Spinal cord (tissue), 9 donors: ENCODE measurements at regions not wholly inside any gene's neighbourhood (a gene's known extent, or its start where the extent isn't known, plus 50 kb on each side); places are given as distances from the start of the nearest gene placed in this dataset.
"Not testable (repeated sequence)": the region's sequence is repeated elsewhere in the genome, so short reads cannot be mapped to it uniquely, and the experiment has no call there.

Experiments
- DNase-seq, 6 donors: peaks; one replicate each; pipeline versions ENCODE4 v3.0.0 to v3.0.0-alpha.2; 2013 to 2015; ENCODE audit warnings: low spot score in 6 of 6, low read depth in 4 of 6
- H3K27ac ChIP-seq: one replicate; pipeline ENCODE4 v1.5.1; 2013; ENCODE audit warnings: low read depth, low read length, control low read depth
- H3K27me3 ChIP-seq: one replicate; pipeline ENCODE4 v1.6.1; 2013; ENCODE audit warnings: low read length; ENCODE audit not compliant: control insufficient read depth, insufficient read depth
- H3K36me3 ChIP-seq: one replicate; pipeline ENCODE4 v1.6.1; 2013; ENCODE audit warnings: low read length; ENCODE audit not compliant: control insufficient read depth, insufficient read depth
- H3K4me1 ChIP-seq: one replicate; pipeline ENCODE4 v1.6.1; 2013; ENCODE audit warnings: low read length; ENCODE audit not compliant: control insufficient read depth, insufficient read depth
- H3K4me3 ChIP-seq: one replicate; pipeline ENCODE4 v1.5.1; 2013; ENCODE audit warnings: low read depth, low read length, control low read depth
- H3K9me3 ChIP-seq: one replicate; pipeline ENCODE4 v1.6.1; 2013; ENCODE audit warnings: low read length; ENCODE audit not compliant: control insufficient read depth, insufficient read depth
- WGBS: methylation state at CpG from one replicate; pipeline ENCODE4 v1.1.5; 2013; ENCODE audit warnings: missing lambda C conversion rate; ENCODE audit not compliant: insufficient coverage; 5-methylcytosine and 5-hydroxymethylcytosine counted together
- donor health status: healthy.

DNA sequence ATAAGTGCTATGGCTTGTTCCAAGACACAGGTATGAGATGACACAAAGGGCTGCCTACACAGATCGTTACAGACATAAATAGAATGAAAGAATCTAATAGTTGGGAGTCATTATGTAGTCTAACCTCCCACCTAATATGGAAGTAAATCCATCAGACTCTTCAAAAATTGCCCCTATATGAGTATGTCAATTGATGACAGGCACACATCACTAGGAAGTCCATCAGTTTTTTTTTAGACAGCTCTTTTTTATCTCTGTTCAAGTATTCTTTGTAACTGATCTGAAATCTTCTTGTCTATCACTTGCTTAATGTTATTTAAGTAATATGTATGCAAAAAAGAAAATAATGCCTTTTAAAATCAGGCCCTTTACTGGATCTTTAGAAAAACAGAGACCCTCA is 191.6 kb downstream of the UBE2NL start:
- no peaks in the 10 kb centered on the region for H3K9me3 ChIP-seq
- H3K27ac ChIP-seq = no peak overlapping the region
- H3K27me3 ChIP-seq = no peaks in the 10 kb centered on the region
- no peaks in the 10 kb centered on the region for H3K36me3 ChIP-seq
- no CpG with 5 or more reads among the region's 1 CpG for WGBS
- H3K4me3 ChIP-seq = no peak overlapping the region
- DNase-seq = no peak
- no peaks in the 10 kb centered on the region for H3K4me1 ChIP-seq

DNA sequence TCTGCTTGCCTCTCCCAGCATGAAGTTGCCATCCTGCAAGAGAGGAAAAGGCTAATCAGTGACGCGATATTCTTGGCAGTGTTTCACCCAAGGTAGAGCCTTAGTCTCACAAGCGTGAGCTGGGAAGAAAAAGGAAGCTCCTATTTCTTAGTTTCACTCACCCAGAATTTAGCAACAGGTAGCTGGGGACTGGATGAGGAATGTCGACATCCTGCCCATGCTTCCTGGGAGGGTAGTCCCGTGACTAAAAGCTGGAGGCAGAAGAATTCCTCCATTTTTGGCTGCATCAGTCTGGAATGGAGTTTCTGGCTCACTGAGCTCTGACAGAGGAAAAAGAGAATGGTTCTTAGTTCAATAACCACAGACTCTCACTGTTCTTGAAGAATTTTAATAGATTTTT is 198.4 kb downstream of the UBE2NL start:
- not testable (repeated sequence) for H3K4me3 ChIP-seq, H3K9me3 ChIP-seq, H3K36me3 ChIP-seq, H3K27ac ChIP-seq, H3K4me1 ChIP-seq, H3K27me3 ChIP-seq, DNase-seq
- WGBS = 40% methylated on average over 1 of the region's 5 CpGs

DNA sequence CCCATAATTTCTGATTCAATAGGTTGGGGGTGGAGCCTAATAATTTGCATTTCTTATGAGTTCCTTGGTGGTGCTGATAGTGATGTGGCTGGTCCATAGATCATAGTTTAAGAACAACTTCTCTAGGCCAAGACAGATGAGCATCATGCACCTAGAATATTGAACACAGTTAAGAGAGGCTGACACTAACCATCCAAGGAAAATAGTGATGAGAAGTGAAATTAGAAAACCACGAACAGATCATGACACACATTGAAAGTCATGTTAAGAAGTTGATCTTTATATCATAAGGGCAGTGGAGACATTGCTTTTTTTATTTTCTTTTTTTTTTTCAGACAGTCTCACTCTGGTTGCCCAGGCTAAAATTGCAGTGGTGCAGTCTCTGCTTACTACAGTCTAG is 205.8 kb downstream of the UBE2NL start:
- not testable (repeated sequence) for H3K9me3 ChIP-seq, H3K4me1 ChIP-seq, H3K36me3 ChIP-seq, H3K4me3 ChIP-seq, DNase-seq, H3K27ac ChIP-seq, H3K27me3 ChIP-seq
- no CpG with 5 or more reads among the region's 1 CpG for WGBS

DNA sequence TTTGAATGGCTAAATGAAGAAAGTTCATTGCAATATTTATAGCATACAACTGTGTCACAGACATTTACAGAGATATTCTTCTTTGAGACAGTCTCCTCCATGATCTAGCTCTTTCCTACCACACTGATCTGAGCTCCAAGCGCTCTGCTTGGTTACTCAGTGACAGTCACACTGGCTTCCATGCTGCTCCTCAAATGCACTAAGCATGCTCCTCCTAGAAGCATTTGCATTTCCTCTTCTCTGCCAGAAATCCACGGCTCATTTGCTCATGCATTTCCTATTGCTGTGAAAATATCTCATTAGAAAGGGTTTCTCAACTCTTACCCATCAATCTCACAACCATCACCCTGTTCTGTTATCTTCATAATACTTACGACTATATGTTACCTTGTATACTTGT is 208.2 kb downstream of the UBE2NL start:
- H3K36me3 ChIP-seq, H3K4me3 ChIP-seq, H3K9me3 ChIP-seq, DNase-seq, H3K4me1 ChIP-seq, H3K27me3 ChIP-seq, H3K27ac ChIP-seq: not testable (repeated sequence)
- WGBS = no CpG with 5 or more reads among the region's 3 CpGs

DNA sequence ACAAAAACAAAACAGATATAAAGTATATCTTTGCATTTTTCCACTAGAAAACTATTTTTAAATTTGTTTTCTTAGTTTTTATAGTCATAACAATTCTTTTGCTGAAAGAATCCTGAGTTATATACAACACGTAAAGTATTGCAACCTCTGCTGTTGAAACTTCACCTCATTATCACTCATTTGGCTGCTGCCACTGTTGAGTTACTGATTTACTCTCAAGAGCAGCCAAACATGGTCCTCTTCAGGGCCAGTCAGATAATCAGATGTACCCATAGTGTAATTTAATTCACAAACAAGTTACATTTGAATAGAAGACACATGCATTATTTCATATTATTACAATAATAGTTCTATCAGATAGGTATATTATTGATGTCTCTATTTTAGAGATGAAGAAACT is 235.6 kb downstream of the UBE2NL start:
- not testable (repeated sequence) for H3K27me3 ChIP-seq, H3K4me3 ChIP-seq, H3K4me1 ChIP-seq, H3K36me3 ChIP-seq, H3K27ac ChIP-seq, DNase-seq, H3K9me3 ChIP-seq
- WGBS = no CpG with 5 or more reads among the region's 1 CpG

DNA sequence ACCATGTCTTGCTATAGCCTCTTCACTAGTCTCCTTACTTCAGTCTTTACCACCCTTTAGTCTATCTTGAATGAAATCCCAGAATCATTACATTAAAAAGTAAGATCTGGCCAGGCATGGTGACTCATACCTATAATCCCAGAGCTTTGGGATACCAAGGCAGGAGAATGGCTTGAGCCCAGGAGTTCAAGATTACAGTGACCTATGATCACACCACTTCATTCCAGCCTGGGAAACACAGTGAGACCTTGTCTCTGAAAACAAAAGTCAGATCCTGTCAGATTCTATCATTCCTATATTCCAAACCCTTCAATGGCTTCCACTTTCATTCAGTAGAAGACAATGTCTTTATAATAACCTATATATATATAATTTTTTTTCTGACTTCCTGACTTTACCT is 237.7 kb downstream of the UBE2NL start:
- H3K4me1 ChIP-seq, H3K4me3 ChIP-seq, H3K36me3 ChIP-seq, H3K9me3 ChIP-seq, H3K27me3 ChIP-seq, H3K27ac ChIP-seq, DNase-seq: not testable (repeated sequence)

DNA sequence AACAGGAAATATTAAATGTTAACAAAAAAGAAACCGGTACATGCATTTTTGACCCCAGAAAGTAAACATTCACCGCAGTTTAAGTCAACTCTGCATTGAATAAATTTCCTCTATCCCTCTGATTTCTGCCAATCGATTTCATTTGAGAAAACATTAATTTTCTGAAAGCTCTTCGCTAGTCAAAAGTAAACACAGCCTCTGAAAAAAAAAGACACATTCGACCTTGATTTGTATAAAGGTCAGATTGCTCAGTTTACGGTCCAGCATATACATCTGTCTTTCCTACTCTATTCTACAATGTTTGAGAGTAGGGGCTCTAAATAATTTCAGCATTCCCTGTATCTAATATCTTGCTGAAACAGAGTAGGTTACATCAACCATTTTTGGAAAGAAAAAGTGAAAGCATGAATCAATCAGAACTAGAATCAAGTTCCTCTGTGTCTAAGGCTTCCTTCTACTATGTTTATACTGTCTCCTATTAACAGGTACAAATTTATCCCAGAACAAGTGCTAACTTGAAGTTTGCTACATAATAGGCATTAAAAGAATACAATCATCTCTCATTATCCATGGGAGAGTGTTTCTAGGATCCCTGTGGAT is 243.8 kb downstream of the UBE2NL start:
- no CpG with 5 or more reads among the region's 6 CpGs for WGBS
- H3K4me1 ChIP-seq, H3K36me3 ChIP-seq, H3K27ac ChIP-seq, H3K27me3 ChIP-seq, DNase-seq, H3K4me3 ChIP-seq, H3K9me3 ChIP-seq: not testable (repeated sequence)

DNA sequence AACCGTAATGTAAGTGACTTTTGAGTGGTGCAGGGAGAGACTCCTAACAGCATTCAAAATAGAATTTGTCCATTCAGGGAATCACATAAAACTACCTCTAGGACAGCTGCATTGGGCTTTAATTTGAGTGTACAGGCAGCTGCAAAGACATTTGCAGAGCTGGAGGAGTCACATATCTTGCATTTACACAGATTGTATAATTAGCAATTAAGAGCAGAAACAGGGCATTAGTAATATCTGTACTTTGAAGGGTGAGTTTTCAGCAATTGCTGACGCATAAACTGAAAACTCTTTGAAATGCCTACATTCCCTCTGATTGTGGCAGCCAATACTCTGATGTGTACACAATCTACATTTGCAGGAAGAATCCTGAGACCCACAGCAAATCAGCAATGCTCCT is 245.6 kb downstream of the UBE2NL start:
- H3K27me3 ChIP-seq, H3K27ac ChIP-seq, H3K9me3 ChIP-seq, H3K4me1 ChIP-seq, H3K36me3 ChIP-seq, H3K4me3 ChIP-seq, DNase-seq: not testable (repeated sequence)
- WGBS = no CpG with 5 or more reads among the region's 2 CpGs

DNA sequence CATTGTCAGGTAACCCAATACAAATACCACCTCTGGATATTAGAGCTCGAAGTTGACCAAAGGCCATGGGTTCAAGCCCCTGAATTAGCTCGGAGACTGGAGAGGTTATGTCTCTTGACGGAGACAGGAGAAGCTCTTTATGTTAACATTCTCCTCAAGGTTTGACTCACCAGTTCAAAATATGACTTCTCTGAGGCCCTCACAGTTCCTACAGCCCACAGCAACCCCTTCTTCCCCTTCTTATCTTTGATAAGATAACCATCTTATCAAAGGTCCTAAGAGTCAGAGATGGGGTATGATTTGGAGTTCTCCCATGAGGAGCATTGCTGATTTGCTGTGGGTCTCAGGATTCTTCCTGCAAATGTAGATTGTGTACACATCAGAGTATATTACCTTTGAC is 246.6 kb downstream of the UBE2NL start:
- H3K27me3 ChIP-seq, H3K36me3 ChIP-seq, H3K9me3 ChIP-seq, H3K4me3 ChIP-seq, H3K27ac ChIP-seq, DNase-seq, H3K4me1 ChIP-seq: not testable (repeated sequence)
- WGBS = no CpG with 5 or more reads among the region's 3 CpGs

DNA sequence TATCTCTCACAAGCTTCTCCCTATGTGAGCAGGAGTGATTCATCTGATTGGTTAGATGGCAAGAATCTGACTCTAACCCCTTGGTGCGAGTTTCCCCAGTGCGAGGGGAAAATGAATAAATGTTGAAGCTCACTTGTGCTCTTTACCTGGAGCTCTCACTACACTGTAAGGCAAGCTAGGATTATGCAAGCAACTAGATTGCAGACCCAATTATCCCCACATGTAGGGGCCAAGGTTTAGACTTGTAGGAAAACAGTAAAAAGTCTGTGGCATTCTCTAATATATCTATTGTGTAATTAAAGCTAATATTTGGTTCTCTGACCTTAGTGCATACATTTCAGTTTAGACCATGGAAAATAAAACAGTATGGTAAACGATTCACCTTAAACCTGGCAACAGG is 247.2 kb downstream of the UBE2NL start:
- H3K4me3 ChIP-seq, DNase-seq, H3K9me3 ChIP-seq, H3K27me3 ChIP-seq, H3K27ac ChIP-seq, H3K36me3 ChIP-seq, H3K4me1 ChIP-seq: not testable (repeated sequence)
- no CpG with 5 or more reads among the region's 3 CpGs for WGBS
